HEK293 (cell line): ENCODE measurements at regions not wholly inside any gene's neighbourhood (a gene's known extent, or its start where the extent isn't known, plus 50 kb on each side); places are given as distances from the start of the nearest gene placed in this dataset.

Experiments
- CTCF ChIA-PET: fragments of 350-600 bp; formaldehyde crosslinking; extraction: SDS; loops from one replicate; lab custom pipeline; 2021; ENCODE audit warnings: antibody characterized with exemption; lab: Yijun Ruan, JAX
- POLR2A ChIA-PET: fragments of 300-600 bp; formaldehyde crosslinking; extraction: SDS; loops from one replicate; lab custom pipeline; 2020; ENCODE audit warnings: antibody characterized with exemption, inconsistent platforms; lab: Yijun Ruan, JAX
- H3K27ac ChIP-seq: fragments of 200-500 bp; sonication (Bioruptor generic); 2 replicates; pipeline ENCODE4 v1.5.1; 2014; ENCODE audit warnings: low read depth, low read length, control low read depth, inconsistent platforms; ENCODE audit errors: extremely low read depth
- H3K36me3 ChIP-seq, 2 experiments: fragments of 200-500 bp in 1 of 2; sonication (Bioruptor generic) in 1 of 2; 1 replicate in 1 of 2; 2 replicates in 1 of 2; pipeline ENCODE4 v1.5.1; 2014 to 2017; ENCODE audit warnings: inconsistent platforms in 2 of 2, low read length in 2 of 2; ENCODE audit not compliant: control insufficient read depth in 2 of 2, insufficient read depth in 1 of 2
- H3K4me1 ChIP-seq: fragments of 200-500 bp; sonication (Bioruptor generic); 2 replicates; pipeline ENCODE4 v1.5.1; 2014; ENCODE audit warnings: mild to moderate bottlenecking, low read length, inconsistent platforms; ENCODE audit not compliant: control insufficient read depth, insufficient read depth
- H3K4me3 ChIP-seq: 2 replicates; pipeline ENCODE4 v1.5.1; 2011; ENCODE audit warnings: low read depth, mild to moderate bottlenecking, control low read depth, low read length, moderate library complexity
- H3K9me3 ChIP-seq: fragments of 200-500 bp; sonication (Bioruptor generic); 2 replicates; pipeline ENCODE4 v1.5.1; 2014; ENCODE audit warnings: low read depth, low read length, inconsistent platforms; ENCODE audit not compliant: control insufficient read depth, insufficient read depth
- MYNN ChIP-seq: fragments of 450-650 bp; formaldehyde crosslinking; IDR thresholded peaks from 2 replicates; pipeline ENCODE4 v1.5.1; 2016; ENCODE audit warnings: missing biosample characterization, missing genetic modification characterization, borderline replicate concordance
- PATZ1 ChIP-seq: fragments of 450-650 bp; formaldehyde crosslinking; IDR thresholded peaks from 2 replicates; pipeline ENCODE4 v1.5.1; 2016; ENCODE audit warnings: missing biosample characterization, missing genetic modification characterization
- PRDM2 ChIP-seq: fragments of 450-650 bp; formaldehyde crosslinking; IDR thresholded peaks from 2 replicates; pipeline ENCODE4 v1.5.1; 2016; ENCODE audit warnings: missing biosample characterization, missing genetic modification characterization, borderline replicate concordance
- REPIN1 ChIP-seq: fragments of 450-650 bp; formaldehyde crosslinking; IDR thresholded peaks from 2 replicates; pipeline ENCODE4 v1.5.1; 2017; ENCODE audit warnings: missing biosample characterization, missing genetic modification characterization, low read depth
- SP7 ChIP-seq: fragments of 450-650 bp; formaldehyde crosslinking; IDR thresholded peaks from 2 replicates; pipeline ENCODE4 v1.5.1; 2016; ENCODE audit warnings: missing biosample characterization, missing genetic modification characterization
- YY2 ChIP-seq: fragments of 450-650 bp; formaldehyde crosslinking; IDR thresholded peaks from 2 replicates; pipeline ENCODE4 v1.5.1; 2016; ENCODE audit warnings: missing biosample characterization, missing genetic modification characterization
- ZBTB20 ChIP-seq: fragments of 450-650 bp; formaldehyde crosslinking; IDR thresholded peaks from 2 replicates; pipeline ENCODE4 v1.5.1; 2016; ENCODE audit warnings: missing biosample characterization, missing genetic modification characterization
- ZBTB21 ChIP-seq: fragments of 450-650 bp; formaldehyde crosslinking; IDR thresholded peaks from 2 replicates; pipeline ENCODE4 v1.5.1; 2017; ENCODE audit warnings: missing biosample characterization, missing genetic modification characterization
- ZFP37 ChIP-seq: fragments of 450-650 bp; formaldehyde crosslinking; IDR thresholded peaks from 2 replicates; pipeline ENCODE4 v1.5.1; 2016; ENCODE audit warnings: missing biosample characterization, missing genetic modification characterization
- ZNF146 ChIP-seq: fragments of 450-650 bp; formaldehyde crosslinking; IDR thresholded peaks from 2 replicates; pipeline ENCODE4 v1.5.1; 2016; ENCODE audit warnings: missing biosample characterization, missing genetic modification characterization
- ZNF16 ChIP-seq: fragments of 450-650 bp; formaldehyde crosslinking; IDR thresholded peaks from 2 replicates; pipeline ENCODE4 v1.5.1; 2016; ENCODE audit warnings: low read depth, missing biosample characterization, missing genetic modification characterization
- ZNF169 ChIP-seq: fragments of 450-650 bp; formaldehyde crosslinking; IDR thresholded peaks from 2 replicates; pipeline ENCODE4 v1.5.1; 2016; ENCODE audit warnings: missing biosample characterization, missing genetic modification characterization
- ZNF18 ChIP-seq: fragments of 450-650 bp; formaldehyde crosslinking; IDR thresholded peaks from 2 replicates; pipeline ENCODE4 v1.5.1; 2016; ENCODE audit warnings: missing biosample characterization, missing genetic modification characterization
- ZNF202 ChIP-seq: fragments of 450-650 bp; formaldehyde crosslinking; IDR thresholded peaks from 2 replicates; pipeline ENCODE4 v1.5.1; 2016; ENCODE audit warnings: missing biosample characterization, missing genetic modification characterization, borderline replicate concordance
- ZNF324 ChIP-seq: fragments of 450-650 bp; formaldehyde crosslinking; IDR thresholded peaks from 2 replicates; pipeline ENCODE4 v1.5.1; 2016; ENCODE audit warnings: missing biosample characterization, missing genetic modification characterization
- ZNF433 ChIP-seq: fragments of 450-650 bp; formaldehyde crosslinking; IDR thresholded peaks from 2 replicates; pipeline ENCODE4 v1.5.1; 2016; ENCODE audit warnings: missing biosample characterization, missing genetic modification characterization, low read depth
- ZNF514 ChIP-seq: fragments of 450-650 bp; formaldehyde crosslinking; IDR thresholded peaks from 2 replicates; pipeline ENCODE4 v1.5.1; 2016; ENCODE audit warnings: missing biosample characterization, missing genetic modification characterization
- ZNF549 ChIP-seq: fragments of 450-650 bp; IDR thresholded peaks from 2 replicates; pipeline ENCODE4 v1.5.1; 2018; ENCODE audit warnings: missing biosample characterization, missing genetic modification characterization, mild to moderate bottlenecking, inconsistent platforms, moderate library complexity
- ZNF555 ChIP-seq: fragments of 450-650 bp; formaldehyde crosslinking; conservative IDR thresholded peaks from 2 replicates; pipeline ENCODE4 v1.5.1; 2017; ENCODE audit warnings: missing biosample characterization, mild to moderate bottlenecking, missing genetic modification characterization, inconsistent platforms
- ZNF571 ChIP-seq: fragments of 450-650 bp; formaldehyde crosslinking; IDR thresholded peaks from 2 replicates; pipeline ENCODE4 v1.5.0; 2017; ENCODE audit warnings: missing biosample characterization, missing genetic modification characterization
- ZNF658 ChIP-seq: fragments of 450-650 bp; formaldehyde crosslinking; IDR thresholded peaks from 2 replicates; pipeline ENCODE4; 2016; ENCODE audit warnings: missing biosample characterization, missing genetic modification characterization
- ZNF768 ChIP-seq: fragments of 450-650 bp; formaldehyde crosslinking; IDR thresholded peaks from 2 replicates; pipeline ENCODE4 v1.5.1; 2018; ENCODE audit warnings: missing biosample characterization, mild to moderate bottlenecking, missing genetic modification characterization
- ZSCAN16 ChIP-seq: fragments of 450-650 bp; formaldehyde crosslinking; IDR thresholded peaks from 2 replicates; pipeline ENCODE4 v1.5.1; 2016; ENCODE audit warnings: missing biosample characterization, missing genetic modification characterization
- TF ChIP-seq, protein P1 (sequence below): fragments of 450-650 bp; formaldehyde crosslinking; IDR thresholded peaks from 2 replicates; pipeline ENCODE4 v1.5.1; 2016; ENCODE audit warnings: missing biosample characterization, missing genetic modification characterization

- H3K4me3 ChIP-seq = no peak overlapping the region
- H3K27ac ChIP-seq = no peak overlapping the region
- H3K9me3 ChIP-seq = no peaks in the 10 kb centered on the region
- no peaks in the 10 kb centered on the region for H3K4me1 ChIP-seq
- no peaks in the 10 kb centered on the region for H3K36me3 ChIP-seq
- TF ChIP-seq, protein P1, sequence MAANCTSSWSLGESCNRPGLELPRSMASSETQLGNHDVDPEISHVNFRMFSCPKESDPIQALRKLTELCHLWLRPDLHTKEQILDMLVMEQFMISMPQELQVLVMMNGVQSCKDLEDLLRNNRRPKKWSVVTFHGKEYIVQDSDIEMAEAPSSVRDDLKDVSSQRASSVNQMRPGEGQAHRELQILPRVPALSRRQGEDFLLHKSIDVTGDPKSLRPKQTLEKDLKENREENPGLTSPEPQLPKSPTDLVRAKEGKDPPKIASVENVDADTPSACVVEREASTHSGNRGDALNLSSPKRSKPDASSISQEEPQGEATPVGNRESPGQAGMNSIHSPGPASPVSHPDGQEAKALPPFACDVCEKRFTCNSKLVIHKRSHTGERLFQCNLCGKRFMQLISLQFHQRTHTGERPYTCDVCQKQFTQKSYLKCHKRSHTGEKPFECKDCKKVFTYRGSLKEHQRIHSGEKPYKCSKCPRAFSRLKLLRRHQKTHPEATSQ (tag by site-specific recombination) = no peak
- no peak for TF ChIP-seq MYNN (tag by site-specific recombination)
- no peak for TF ChIP-seq ZNF16 (tag by site-specific recombination)
- TF ChIP-seq ZNF146 (tag by site-specific recombination) = no peak
- no peak for TF ChIP-seq ZNF324 (tag by site-specific recombination)
- TF ChIP-seq PRDM2 (tag by site-specific recombination) = no peak
- no peak for TF ChIP-seq ZBTB20 (tag by site-specific recombination)
- no peak for TF ChIP-seq YY2 (tag by site-specific recombination)
- no peak for TF ChIP-seq ZNF18 (tag by site-specific recombination)
- no peak for TF ChIP-seq ZNF433 (tag by site-specific recombination)
- TF ChIP-seq ZNF514 (tag by site-specific recombination) = no peak
- no peak for TF ChIP-seq ZBTB21 (tag by site-specific recombination)
- TF ChIP-seq ZFP37 = no peak
- no peak for TF ChIP-seq ZNF169 (tag by site-specific recombination)
- TF ChIP-seq ZSCAN16 (tag by site-specific recombination) = no peak
- ChIA-PET POLR2A (no interaction called here), CTCF (interaction anchor here (0.7 to 1.0 kb wide), 2 partner anchors 9 to 174 kb away, joined by 3 read pairs; no protein-coding TSS in a partner anchor)
These were observed 60.1 kb upstream of the MPEG1 start for GRCh38 chr11:59272771-59273372.

GRCh38 chr11:59271811-59272327, 59.1 kb upstream of the MPEG1 start:
- Histone ChIP-seq H3K9me3 (no peaks in the 10 kb centered on the region), H3K36me3 (no peaks in the 10 kb centered on the region), H3K4me3 (no peak overlapping the region), H3K27ac (no peak overlapping the region), H3K4me1 (no peaks in the 10 kb centered on the region)
- ChIA-PET POLR2A (no interaction called here), CTCF (no interaction called here)
- no peak for TF ChIP-seq ZNF555 (tag by site-specific recombination)
- no peak for TF ChIP-seq REPIN1
- no peak for TF ChIP-seq ZNF658 (tag by site-specific recombination)
- TF ChIP-seq ZNF549 (tag by site-specific recombination) = no peak
- no peak for TF ChIP-seq SP7 (tag by site-specific recombination)
- TF ChIP-seq ZNF571 (tag by site-specific recombination) = no peak
- no peak for TF ChIP-seq ZNF768 (tag by site-specific recombination)
- no peak for TF ChIP-seq ZNF202 (tag by site-specific recombination)
- no peak for TF ChIP-seq PATZ1 (tag by site-specific recombination)
